ENCODE measurements at regions not wholly inside any gene's neighbourhood (a gene's known extent, or its start where the extent isn't known, plus 50 kb on each side); places are given as distances from the start of the nearest gene placed in this dataset.

DNA sequence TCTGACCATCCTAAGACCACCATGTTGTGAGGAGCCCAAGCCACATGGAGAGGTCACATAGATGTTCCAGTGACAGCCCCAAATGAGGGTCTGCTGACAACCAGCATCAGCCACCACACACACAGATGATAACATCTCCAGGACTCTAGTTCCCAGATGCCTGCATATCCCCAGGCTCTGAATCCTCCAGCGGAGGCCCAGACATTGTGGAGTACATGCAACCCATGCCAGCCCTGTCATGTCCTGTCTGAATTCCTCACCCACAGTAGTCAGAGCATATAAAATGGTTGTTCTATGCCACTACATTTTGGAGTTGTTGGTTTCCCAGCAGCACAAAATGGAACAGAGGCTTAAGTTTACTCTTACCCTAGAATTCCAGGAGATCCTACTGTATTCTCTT lies 122.0 kb upstream of the SLC35G4 start (continued):
- TF ChIP-seq, protein P1, sequence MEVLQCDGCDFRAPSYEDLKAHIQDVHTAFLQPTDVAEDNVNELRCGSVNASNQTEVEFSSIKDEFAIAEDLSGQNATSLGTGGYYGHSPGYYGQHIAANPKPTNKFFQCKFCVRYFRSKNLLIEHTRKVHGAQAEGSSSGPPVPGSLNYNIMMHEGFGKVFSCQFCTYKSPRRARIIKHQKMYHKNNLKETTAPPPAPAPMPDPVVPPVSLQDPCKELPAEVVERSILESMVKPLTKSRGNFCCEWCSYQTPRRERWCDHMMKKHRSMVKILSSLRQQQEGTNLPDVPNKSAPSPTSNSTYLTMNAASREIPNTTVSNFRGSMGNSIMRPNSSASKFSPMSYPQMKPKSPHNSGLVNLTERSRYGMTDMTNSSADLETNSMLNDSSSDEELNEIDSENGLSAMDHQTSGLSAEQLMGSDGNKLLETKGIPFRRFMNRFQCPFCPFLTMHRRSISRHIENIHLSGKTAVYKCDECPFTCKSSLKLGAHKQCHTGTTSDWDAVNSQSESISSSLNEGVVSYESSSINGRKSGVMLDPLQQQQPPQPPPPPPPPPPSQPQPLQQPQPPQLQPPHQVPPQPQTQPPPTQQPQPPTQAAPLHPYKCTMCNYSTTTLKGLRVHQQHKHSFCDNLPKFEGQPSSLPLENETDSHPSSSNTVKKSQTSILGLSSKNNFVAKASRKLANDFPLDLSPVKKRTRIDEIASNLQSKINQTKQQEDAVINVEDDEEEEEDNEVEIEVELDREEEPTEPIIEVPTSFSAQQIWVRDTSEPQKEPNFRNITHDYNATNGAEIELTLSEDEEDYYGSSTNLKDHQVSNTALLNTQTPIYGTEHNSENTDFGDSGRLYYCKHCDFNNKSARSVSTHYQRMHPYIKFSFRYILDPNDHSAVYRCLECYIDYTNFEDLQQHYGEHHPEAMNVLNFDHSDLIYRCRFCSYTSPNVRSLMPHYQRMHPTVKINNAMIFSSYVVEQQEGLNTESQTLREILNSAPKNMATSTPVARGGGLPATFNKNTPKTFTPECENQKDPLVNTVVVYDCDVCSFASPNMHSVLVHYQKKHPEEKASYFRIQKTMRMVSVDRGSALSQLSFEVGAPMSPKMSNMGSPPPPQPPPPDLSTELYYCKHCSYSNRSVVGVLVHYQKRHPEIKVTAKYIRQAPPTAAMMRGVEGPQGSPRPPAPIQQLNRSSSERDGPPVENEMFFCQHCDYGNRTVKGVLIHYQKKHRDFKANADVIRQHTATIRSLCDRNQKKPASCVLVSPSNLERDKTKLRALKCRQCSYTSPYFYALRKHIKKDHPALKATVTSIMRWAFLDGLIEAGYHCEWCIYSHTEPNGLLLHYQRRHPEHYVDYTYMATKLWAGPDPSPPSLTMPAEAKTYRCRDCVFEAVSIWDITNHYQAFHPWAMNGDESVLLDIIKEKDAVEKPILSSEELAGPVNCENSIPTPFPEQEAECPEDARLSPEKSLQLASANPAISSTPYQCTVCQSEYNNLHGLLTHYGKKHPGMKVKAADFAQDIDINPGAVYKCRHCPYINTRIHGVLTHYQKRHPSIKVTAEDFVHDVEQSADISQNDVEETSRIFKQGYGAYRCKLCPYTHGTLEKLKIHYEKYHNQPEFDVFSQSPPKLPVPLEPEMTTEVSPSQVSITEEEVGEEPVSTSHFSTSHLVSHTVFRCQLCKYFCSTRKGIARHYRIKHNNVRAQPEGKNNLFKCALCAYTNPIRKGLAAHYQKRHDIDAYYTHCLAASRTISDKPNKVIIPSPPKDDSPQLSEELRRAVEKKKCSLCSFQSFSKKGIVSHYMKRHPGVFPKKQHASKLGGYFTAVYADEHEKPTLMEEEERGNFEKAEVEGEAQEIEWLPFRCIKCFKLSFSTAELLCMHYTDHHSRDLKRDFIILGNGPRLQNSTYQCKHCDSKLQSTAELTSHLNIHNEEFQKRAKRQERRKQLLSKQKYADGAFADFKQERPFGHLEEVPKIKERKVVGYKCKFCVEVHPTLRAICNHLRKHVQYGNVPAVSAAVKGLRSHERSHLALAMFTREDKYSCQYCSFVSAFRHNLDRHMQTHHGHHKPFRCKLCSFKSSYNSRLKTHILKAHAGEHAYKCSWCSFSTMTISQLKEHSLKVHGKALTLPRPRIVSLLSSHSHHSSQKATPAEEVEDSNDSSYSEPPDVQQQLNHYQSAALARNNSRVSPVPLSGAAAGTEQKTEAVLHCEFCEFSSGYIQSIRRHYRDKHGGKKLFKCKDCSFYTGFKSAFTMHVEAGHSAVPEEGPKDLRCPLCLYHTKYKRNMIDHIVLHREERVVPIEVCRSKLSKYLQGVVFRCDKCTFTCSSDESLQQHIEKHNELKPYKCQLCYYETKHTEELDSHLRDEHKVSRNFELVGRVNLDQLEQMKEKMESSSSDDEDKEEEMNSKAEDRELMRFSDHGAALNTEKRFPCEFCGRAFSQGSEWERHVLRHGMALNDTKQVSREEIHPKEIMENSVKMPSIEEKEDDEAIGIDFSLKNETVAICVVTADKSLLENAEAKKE (CRISPR knock-in tag; IDR thresholded peaks at IDR 0.05): no peak
- no peak for TF ChIP-seq STAT1 (IDR thresholded peaks at IDR 0.05; ENCODE audit: unreplicated experiment)
- TF ChIP-seq, protein P2, sequence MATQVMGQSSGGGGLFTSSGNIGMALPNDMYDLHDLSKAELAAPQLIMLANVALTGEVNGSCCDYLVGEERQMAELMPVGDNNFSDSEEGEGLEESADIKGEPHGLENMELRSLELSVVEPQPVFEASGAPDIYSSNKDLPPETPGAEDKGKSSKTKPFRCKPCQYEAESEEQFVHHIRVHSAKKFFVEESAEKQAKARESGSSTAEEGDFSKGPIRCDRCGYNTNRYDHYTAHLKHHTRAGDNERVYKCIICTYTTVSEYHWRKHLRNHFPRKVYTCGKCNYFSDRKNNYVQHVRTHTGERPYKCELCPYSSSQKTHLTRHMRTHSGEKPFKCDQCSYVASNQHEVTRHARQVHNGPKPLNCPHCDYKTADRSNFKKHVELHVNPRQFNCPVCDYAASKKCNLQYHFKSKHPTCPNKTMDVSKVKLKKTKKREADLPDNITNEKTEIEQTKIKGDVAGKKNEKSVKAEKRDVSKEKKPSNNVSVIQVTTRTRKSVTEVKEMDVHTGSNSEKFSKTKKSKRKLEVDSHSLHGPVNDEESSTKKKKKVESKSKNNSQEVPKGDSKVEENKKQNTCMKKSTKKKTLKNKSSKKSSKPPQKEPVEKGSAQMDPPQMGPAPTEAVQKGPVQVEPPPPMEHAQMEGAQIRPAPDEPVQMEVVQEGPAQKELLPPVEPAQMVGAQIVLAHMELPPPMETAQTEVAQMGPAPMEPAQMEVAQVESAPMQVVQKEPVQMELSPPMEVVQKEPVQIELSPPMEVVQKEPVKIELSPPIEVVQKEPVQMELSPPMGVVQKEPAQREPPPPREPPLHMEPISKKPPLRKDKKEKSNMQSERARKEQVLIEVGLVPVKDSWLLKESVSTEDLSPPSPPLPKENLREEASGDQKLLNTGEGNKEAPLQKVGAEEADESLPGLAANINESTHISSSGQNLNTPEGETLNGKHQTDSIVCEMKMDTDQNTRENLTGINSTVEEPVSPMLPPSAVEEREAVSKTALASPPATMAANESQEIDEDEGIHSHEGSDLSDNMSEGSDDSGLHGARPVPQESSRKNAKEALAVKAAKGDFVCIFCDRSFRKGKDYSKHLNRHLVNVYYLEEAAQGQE (IDR thresholded peaks at IDR 0.05; ENCODE audit: unreplicated experiment): no peak

DNA sequence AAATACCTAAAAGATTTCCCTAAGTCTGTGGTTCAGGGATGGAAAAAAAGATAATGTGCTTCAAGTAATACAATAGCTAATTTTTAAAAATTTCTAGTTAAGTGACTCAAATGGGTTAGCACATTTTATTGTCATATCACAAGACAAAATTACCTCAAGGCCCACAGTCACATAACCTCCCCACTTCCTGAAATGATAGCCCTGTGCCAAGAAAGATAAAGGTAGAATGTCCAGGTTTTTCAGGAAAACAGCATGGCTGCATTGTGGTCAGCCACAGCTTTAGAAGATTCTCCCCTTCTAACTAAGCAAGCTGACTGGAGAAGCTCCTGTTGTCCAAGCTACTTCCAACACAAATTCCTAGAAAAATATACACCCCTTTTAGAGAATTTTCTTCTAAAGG lies 127.1 kb upstream of the SLC35G4 start:
- ATAC-seq (no peak), DNase-seq (ENCODE audit: low spot score) (no peak)
- Mint-ChIP-seq H3K36me3 (ENCODE audit: low read depth) (no peaks in the 10 kb centered on the region), H3K4me3 (no peak overlapping the region), H3K9me3 (no peaks in the 10 kb centered on the region), H3K4me1 (no peaks in the 10 kb centered on the region), H3K27ac (no peak overlapping the region), H3K27me3 (ENCODE audit: insufficient read depth, low read depth, poor library complexity) (no peaks in the 10 kb centered on the region)
- Histone ChIP-seq H3K27me3 (ENCODE audit: insufficient read depth) (no peaks in the 10 kb centered on the region), H3K4me3 (no peak overlapping the region), H3F3A (replicated peaks; ENCODE audit: low read depth) (no peaks in the 10 kb centered on the region), H3K36me3 (ENCODE audit: insufficient read depth) (no peaks in the 10 kb centered on the region), H3K4me2 (no peak overlapping the region), H3K4me1 (ENCODE audit: insufficient read depth) (no peaks in the 10 kb centered on the region), H4K20me1 (replicated peaks; ENCODE audit: insufficient read depth) (no peaks in the 10 kb centered on the region), H3K27ac (ENCODE audit: low read depth) (no peak overlapping the region), H3K79me2 (replicated peaks; ENCODE audit: insufficient read depth) (no peaks in the 10 kb centered on the region), H3K9me2 (ENCODE audit: insufficient read depth) (no peaks in the 10 kb centered on the region; the same call in 1 of the 2 replicates), H2AFZ (no peak overlapping the region)
- TF ChIP-seq JUNB (IDR thresholded peaks at IDR 0.05; ENCODE audit: unreplicated experiment) (no peak), ZNF114 (CRISPR knock-in tag; IDR thresholded peaks at IDR 0.05) (no peak), POLR2AphosphoS5 (IDR thresholded peaks at IDR 0.05; ENCODE audit: low read depth) (no peak), EZH2 (IDR thresholded peaks at IDR 0.05; ENCODE audit: low read depth, unreplicated experiment) (no peak), STAT1 (IDR thresholded peaks at IDR 0.05; ENCODE audit: unreplicated experiment) (no peak), ZNF331 (CRISPR knock-in tag; IDR thresholded peaks at IDR 0.05; ENCODE audit: low read depth) (no peak)
- TF ChIP-seq, protein P3, sequence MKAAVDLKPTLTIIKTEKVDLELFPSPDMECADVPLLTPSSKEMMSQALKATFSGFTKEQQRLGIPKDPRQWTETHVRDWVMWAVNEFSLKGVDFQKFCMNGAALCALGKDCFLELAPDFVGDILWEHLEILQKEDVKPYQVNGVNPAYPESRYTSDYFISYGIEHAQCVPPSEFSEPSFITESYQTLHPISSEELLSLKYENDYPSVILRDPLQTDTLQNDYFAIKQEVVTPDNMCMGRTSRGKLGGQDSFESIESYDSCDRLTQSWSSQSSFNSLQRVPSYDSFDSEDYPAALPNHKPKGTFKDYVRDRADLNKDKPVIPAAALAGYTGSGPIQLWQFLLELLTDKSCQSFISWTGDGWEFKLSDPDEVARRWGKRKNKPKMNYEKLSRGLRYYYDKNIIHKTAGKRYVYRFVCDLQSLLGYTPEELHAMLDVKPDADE (IDR thresholded peaks at IDR 0.05): no peak
